Umbilical cord (tissue), 1 donor: ENCODE measurements at regions not wholly inside any gene's neighbourhood (a gene's known extent, or its start where the extent isn't known, plus 50 kb on each side); places are given as distances from the start of the nearest gene placed in this dataset.

Source experiments
- DNase-seq: peaks from one replicate; pipeline ENCODE4 v3.0.0-alpha.2; 2015; ENCODE audit warnings: low spot score

DNA sequence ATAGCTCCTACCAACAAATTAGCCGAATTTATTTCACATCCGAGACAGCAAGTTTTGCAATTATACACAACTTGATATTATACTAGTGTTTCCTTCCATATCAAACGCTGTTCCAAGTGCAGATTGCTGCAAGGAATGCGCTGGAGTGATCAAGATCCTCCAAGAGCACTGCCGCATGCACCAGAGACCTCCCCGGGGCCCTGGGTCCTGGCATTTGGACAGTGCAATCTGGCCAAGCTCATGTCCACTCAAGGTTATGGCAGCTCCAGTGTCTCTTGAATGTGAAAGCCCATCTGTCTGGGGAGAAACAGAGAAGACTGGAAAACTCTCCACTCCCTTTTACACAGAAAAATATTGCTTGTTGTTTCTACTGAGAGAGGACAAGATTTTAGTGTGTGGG, 111.9 kb downstream of the HSPH1 start:
- no peak for DNase-seq

DNA sequence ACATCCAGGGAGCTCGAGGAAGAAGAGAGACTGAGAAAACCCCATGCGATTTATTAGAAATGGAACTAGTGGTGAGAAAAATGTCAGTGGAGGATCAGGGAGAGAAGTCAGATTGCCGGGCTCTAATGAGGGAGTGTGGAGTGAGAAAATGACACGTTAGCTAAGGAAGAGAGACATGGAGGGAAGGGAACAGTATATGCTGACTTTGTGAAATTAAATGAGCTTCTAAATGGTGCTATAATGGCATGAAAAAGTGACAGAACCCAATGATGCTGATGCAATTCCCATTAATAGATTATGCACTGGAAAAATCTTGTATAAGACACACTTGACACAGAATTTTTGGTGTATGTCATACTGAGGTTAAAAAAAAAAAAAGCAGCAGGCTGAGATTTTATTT, 112.6 kb downstream of the HSPH1 start:
- DNase-seq: no peak

DNA sequence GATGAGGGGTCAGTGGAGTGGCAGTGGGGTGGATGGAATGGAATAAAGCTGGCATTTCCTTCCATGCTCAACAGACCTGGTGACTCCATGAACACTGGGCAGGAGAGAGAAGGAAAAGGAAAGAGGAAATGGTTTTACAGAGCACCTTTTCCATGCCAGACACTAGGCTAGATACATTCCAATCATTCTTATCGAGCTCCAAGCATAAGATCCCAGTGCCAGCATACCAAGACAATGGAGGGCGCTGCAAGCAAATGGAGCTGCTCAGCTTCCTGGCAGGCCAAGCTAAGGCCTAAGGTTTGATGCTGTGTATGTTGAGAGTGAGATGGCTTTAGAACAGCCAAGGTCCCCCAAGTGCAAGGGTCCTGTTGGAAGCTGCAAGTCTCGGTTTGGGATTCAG, 113.2 kb downstream of the HSPH1 start:
- no peak for DNase-seq

DNA sequence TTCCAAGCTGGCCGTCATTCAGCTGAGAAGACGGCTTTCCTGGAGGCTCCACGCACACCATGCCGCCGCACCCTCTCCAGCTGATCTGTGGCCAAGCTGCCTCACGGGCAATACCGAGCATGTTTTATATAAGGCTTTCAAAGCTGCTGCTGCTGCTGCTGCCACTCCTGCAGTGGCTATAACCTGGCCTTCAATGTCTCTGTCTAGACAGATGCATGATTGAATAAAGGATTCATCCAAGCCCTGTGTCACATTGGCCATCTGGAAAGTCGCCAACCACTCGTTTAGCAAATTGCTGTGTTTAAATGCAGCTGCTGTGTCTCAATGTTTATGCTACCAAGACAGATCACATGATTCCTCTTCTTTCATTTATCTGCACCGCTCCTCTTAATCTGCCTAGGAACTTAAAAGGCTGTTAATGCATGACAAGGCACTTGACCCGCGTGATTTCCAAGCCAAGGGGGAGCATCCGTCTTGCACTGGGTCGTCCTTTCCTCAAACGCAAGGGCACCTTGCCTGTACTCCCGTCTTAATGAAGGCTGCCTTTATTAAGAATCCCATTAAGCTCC, 114.3 kb downstream of the TEX26 start:
- peak; percentile 71 for DNase-seq

DNA sequence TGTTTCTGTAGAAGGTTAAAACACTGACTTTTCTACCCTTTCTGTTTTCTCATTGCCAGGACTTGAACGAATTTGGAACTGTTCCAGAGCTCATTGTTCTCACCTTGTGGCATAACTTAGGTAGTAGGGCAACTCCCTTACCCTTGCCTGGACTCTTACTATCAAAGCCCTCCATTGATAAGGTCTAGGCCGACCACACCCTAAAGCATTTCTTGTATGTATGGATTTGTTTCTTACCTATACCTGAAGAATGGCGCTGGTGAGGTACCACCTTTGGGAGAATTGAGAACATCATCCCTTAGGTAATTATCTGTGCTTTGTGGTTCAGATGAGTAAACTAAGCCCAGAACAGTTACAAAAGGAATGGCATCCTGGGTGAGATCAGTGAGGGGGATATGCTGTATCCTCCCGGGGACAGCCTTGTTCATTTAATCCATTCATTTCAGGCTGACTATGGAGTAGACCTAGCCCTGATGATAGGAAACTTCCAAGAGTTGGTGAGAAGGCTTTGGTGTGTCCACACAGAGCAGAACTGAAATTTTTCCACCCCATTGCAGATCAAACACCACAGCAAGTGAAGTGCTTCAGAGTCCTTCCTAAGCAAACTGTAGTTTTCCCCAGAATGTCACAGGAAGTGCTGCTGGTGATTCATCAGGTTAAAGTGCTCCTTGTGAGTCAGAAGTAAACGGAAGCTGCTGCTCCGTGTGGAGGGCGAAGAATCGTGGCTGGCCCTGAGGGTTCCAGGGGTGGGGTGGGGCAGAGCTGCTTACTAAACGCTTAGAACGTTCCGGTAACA, 113.0 kb downstream of the TEX26 start:
- DNase-seq: peak; percentile 78

DNA sequence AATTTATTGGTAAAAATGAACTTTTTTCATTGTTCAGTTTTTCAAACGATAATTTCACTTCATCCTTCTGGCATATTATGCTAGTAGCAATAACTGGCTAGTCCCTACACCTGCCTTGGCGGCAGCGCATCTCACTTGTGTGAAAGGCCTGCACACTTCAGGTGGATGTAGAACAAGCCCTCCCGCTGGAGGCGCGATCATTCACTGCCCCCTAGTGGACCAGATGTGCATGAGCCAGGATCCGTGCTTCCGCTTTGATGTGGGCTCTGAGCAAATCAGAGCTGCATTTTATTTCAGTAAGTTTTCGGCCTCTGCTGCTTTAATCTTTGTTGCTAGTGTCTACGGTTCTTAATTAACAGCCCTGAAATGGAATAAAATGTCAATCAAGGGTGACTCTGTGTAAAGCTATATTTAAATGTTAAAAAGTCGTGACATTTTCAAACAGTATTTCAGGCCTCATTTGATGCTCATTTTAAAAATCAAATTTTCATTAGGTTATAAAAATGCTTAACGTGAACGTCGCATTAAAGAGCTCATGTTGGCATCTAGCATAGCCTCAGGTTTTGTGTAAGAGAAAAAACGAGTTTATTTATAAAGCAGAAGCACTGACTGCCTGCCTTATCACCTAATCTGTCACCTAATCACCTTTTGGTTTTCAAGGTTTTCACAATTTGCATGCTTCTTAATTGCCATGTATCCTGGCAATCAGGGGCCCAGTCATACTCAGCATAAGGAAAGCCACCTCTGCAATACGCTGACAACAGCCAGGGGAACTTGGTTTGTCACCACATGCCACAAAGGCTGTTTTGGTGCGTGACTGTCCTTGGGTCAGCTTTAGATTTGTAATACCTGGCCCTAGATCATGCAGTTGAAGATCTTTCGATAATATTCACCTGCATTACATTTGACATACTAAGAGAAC, 112.2 kb downstream of the TEX26 start:
- DNase-seq: peak; percentile 84

DNA sequence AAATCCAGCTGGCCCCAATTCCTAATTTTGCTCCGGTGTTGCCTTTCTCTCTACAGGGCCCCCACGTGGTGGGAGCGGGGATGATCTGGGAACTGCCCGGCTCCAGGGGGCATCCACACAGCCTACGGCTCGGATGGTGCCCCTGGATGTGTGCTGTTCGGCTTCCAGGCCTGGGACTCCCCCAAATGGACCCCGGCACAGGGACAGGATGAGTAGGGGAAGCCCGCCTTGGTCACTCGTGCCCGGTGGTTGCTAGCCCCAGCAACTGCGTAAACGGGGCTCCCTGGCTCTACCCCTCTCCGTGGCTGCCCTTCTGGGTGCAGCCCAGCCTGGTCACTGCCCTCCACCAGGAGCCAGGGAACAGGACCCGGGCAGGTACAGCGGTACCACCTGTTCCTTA, 111.5 kb downstream of the TEX26 start:
- DNase-seq: no peak

DNA sequence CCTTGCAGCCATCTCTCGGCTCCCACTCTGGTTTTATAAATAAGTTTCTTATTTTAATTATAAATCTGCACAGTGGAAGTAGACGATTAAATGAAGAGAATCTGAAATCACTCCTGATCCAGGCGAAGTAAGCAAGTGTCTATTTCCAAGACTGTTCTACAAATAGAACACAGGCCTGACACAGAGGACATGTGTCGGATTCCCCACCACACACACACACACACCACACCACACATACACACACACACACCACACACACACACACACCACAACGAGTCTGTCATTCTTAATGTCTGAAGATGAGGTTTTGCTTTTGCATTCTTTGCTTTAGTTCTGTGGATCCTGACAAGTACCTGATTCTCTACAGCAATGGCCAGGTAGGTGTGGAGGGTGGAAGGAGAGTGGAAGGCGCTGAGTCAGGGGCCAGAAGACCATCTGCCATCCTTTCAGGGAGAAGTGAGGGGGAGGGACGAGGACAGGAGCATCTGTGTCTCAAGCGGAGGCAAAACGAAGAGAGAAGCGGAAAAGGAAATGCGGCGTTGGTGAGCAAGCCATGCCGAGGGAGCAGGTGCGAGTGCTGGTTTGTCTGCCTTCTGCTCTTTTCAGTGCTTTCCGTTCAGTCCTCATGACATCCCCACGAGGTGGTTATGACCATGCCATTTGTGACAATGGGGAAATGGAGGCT, 110.2 kb downstream of the TEX26 start:
- no peak for DNase-seq

DNA sequence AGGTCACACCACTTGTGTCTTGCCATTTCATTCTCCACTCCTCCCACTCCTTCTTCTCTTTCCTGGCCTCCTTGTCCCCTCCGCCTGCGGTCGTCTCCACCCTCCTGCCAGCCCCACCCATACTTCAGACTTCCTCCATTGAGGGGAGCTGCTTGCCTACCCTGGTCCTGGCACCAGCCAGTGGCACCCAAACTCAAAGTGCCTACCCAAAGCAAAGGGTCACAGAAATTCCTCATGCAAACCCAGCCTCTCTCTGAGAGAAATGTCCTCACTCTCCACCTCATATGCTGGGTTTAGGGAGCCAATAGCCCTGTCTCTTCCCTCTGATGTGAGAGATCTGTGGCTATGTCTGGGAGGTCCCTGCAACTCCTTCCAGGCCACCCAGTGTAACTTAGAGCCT, 109.6 kb downstream of the TEX26 start:
- DNase-seq: no peak

DNA sequence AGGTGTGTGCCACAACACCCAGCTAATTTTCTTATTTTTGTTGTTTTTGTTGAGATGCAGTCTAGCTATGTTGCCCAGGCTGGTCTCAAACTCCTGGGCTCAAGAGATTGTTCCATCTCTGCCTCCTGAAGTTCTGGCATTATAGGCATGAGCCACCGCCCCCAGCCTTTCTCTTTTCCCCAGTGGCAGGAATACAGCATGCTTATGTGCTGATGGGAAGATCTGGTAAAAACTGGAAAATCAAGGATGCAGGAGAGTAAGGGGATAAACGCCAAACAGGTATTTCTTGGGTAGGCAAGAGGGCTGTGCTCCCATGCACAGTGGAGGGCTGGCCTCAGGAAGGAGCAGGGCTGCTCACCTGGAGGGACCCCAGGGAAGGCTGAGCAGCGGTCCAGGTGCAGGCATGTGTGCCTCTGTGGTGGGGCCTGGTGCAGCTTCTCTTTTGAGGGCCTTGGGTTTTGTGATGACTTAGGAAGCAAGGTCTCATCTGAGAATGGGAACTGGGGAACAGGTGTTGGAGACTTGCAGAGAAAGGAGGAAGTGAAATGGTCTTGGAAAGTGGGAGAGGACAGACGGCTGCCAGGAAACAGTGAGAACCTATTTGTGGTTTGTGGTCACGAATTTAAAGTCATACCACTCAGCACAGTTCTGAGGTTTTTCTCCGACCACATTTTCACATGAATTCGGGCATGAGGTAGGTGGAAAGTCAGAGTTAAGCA, 106.5 kb downstream of the TEX26 start:
- DNase-seq: no peak

DNA sequence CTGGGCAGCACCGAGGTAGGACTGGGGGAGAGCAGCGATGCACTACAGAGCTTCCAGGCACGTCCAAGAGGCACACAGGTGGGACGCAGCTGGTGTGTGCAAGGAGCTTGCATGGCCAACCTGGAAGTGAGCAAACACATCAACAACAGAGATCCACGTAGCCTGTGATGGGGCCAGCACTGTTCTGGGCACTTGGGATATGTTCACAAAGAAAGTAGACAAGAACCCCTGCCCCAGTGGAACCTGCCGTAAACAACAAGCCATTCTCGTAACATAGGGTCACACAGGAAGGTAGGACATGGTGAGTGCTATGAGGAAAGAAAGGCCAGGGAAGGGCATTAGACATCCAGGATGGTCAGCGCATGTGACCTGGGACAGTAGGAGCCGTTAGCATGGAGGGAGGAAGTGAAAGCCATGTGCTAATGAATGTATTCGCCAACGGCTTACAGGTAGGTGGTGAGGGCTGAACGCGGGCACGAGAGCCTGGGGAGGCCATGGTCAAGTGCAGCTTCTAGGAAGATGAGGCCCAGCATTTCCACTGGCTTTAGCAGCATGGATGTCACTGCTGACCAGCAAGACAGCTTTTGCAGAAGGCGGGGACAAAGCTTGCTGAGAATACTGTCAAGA, 105.5 kb downstream of the TEX26 start:
- no peak for DNase-seq

DNA sequence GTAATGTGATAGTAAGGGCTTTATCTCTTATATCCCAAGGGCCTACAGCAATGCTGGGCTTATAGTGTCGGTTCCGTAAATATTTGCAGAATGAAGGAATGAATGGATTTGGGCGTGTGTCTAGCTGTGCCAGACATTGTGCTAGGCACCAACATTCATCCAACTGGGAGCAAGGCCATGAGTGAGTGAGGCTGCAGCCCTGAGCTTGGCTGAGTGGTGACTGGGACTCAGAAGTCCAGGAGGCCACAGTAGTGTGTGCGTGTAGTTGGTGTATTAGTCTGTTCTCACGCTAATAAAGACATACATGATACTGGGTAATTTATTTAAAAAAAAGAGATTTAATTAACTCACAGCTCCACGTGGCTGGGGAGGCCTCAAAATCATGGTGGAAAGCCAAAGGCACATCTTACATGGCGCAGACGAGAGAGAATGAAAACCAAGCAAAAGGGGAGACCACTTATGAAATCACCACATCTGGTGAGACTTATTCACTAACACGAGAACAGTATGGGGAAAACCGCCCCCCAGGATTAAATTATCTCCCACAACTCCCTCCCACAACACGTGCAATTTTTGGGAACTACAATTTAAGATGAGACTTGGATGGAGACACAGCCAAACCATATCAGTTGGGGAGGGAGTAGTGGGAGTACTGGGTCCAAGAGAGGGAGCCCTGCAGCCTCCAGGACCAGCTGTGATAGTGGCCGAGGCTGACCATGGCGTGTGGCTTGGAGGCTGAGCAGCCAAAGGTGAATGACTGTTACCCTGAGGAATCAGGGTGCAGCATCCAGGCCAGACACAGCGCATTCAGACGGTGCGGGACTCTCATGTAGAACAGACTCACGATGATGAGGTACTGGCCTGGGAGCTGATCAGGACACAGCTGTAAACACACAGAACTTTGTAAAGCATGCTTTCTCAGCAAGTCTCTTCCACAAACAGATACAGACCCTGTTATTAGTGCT, 104.6 kb downstream of the TEX26 start:
- no peak for DNase-seq

DNA sequence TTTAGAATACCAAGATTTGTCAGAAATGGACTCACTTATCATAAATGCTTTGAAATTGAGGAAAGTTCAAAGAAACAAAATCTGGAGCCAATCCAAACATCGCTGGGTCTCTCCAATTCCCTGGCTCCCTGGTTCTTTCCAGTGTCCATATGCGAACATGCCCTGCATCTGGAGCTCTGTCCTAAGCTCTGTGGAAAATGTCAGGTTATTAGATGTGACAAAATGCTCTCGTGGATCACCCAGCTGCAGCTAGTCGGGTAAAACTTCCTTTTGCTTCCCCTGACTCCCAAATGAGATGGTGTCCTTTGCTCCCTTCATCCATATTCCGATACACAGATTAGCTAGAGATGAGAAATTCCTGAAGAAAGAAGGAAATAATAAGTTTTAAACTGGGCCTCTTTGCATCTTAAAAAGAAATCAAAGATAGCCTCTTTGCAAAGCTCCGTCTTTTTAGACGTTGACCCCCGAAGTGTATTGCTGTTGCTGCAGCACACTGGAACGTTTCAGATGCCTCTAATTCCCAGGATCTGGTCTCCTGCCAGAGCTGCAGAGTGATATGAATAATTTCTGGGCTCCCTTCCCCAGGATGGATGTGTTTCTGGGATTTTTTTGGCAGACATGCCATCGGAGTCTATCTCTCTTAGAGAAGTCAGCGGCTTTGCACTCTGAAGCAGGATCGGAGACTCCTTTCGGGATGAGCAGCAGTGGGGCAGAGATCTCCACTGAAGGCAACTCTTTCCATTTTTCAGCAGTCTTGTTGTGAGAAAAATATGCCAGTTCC, 102.9 kb downstream of the TEX26 start:
- peak; percentile 96 for DNase-seq

DNA sequence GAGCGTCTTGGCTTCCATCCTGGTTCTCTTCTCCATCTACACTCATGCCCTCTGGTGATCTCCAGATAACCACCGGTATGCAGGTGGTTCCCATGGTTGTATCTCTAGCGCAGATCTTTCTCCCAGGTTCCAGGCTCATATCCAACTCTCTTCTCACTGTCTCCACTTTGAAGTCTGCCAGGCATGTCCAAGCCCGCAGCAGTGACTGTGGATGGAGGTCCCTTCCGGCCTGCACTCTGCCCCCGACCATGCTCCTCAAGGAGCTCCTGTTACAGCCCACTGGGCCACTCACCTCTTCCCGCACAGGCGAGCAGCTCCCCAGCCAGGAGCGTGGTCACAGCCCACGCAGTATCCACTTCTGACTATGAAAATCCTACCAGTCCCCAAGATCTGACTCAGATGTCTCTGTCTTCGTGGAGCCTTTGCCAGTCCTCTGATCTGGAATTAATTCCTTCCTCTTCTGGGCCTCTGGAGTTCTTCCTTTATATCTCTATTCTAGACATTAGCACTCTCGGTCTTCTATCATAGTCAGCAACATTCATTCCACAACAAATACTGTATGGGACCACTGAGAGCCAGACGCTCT, 100.2 kb downstream of the TEX26 start:
- DNase-seq: peak; percentile 66

DNA sequence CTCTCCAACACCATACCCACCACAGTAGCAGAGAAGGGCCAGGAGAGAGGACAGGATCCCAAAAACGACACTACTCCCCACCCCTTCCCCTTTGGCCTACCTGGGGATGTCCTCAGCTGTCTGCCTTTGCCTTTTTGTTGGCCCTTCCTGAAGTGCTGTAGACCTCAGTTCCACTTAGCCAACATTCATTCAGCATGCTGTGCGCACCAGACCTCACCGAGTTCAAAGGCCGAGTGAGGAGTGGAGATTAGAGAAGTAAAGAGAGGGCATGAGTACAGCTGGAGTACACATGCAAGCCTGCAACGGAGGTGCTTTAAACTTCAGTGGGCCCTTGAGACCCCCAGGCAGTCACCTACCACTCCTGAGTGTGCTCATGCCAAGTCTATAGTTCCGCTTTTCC, 99.0 kb downstream of the TEX26 start:
- no peak for DNase-seq

DNA sequence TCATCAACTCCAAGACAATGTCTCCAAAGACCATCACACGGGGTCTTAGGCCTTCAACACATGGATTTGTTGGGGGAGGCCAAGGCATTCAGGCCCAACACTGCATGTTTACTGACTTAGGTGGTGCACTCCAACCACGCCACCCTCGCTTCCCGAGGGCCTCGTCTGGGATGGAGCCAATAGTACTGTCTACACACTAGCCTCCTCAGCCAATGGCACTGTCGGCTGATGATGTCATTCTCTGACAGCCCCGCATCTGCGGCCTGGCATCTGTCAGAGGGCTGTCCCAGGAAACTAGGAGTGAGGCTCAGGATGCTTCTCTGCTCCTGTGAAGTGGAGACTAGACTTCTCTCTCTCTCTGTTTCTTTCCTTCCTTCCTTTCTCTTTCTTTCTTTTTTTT, 96.6 kb downstream of the TEX26 start:
- DNase-seq: peak; percentile 72

DNA sequence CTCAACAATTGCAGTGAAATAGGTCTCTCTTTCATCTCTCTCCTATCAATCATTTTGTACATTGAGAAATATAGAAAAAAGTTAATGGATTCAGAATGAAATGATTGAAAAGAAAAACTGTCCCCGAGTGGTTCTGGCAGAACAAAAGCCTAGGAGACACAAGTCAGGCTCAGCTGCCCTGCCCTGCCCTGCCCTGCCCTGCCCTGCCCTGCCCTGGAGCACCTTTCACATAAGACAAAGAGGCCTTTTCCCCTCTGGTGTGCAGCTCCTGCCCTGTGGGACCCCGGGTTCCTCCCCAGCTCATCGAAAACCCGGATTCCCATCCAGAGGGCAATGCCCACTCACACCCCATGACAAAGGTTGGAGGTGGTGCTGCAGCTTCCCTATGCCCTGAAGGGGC, 94.7 kb downstream of the TEX26 start:
- DNase-seq: no peak
